PC-3 (cell line): ENCODE measurements at regions not wholly inside any gene's neighbourhood (a gene's known extent, or its start where the extent isn't known, plus 50 kb on each side); places are given as distances from the start of the nearest gene placed in this dataset.
A peak's percentile ranks its signal among the peaks of the same experiment; 100 is the strongest.

Source experiments
- ATAC-seq: fragments of 200-7000 bp; cut with Tn5 transposase; 2 replicates; pipeline ENCODE4 v1.9.1; 2020; ENCODE audit warnings: mild to moderate bottlenecking, moderate library complexity
- BruUV-seq: library from RNA; stranded (reverse); fragments of 400-500 nt; replicated peaks from 2 replicates; lab custom pipeline; 2021; lab: Mats Ljungman, UMichigan
- CTCF ChIA-PET: fragments of 300-600 bp; sonication (Branson Sonifier 250); formaldehyde crosslinking; loops from one replicate; lab custom pipeline; 2022; ENCODE audit warnings: antibody characterized with exemption; lab: Charles Lee
- POLR2A ChIA-PET: fragments of 300-600 bp; sonication (Branson Sonifier 250); formaldehyde crosslinking; loops from one replicate; lab custom pipeline; 2022; ENCODE audit warnings: antibody characterized with exemption; ENCODE audit not compliant: unreplicated experiment; lab: Charles Lee
- DNase-seq: peaks from one replicate; pipeline ENCODE4 v3.0.0-alpha.2; 2015
- H2AFZ ChIP-seq: fragments of 300-600 bp; sonication (generic); 2 replicates; pipeline ENCODE4 v1.6.0; 2016; ENCODE audit warnings: antibody characterized with exemption, low read length
- H3F3A ChIP-seq: fragments of 300-600 bp; sonication (generic); one replicate; pipeline ENCODE4 v1.6.0; 2017; ENCODE audit warnings: antibody characterized with exemption, low read length, control low read depth, mild to moderate bottlenecking; ENCODE audit not compliant: unreplicated experiment
- H3K27ac ChIP-seq: fragments of 300-600 bp; sonication (generic); 2 replicates; pipeline ENCODE4 v1.5.1; 2016; ENCODE audit warnings: mild to moderate bottlenecking, low read length
- H3K27me3 ChIP-seq: fragments of 300-600 bp; sonication (generic); 2 replicates; pipeline ENCODE4 v1.6.1; 2016; ENCODE audit warnings: low read length, mixed read lengths
- H3K36me3 ChIP-seq: fragments of 300-600 bp; sonication (generic); 2 replicates; pipeline ENCODE4 v1.6.1; 2016; ENCODE audit warnings: low read depth, mixed run types, low read length, mixed read lengths
- H3K4me1 ChIP-seq: fragments of 300-600 bp; sonication (generic); 2 replicates; pipeline ENCODE4 v1.5.1; 2016; ENCODE audit warnings: low read length; ENCODE audit not compliant: insufficient read depth
- H3K4me2 ChIP-seq: fragments of 300-600 bp; sonication (generic); 2 replicates; pipeline ENCODE4 v1.6.0; 2016; ENCODE audit warnings: low read length
- H3K4me3 ChIP-seq: fragments of 300-600 bp; sonication (generic); 2 replicates; pipeline ENCODE4 v1.5.1; 2016; ENCODE audit warnings: mild to moderate bottlenecking, low read length, mixed read lengths
- H3K79me2 ChIP-seq: fragments of 300-600 bp; sonication (generic); 2 replicates; pipeline ENCODE4 v1.6.1; 2017; ENCODE audit warnings: low read length, mixed read lengths
- H3K9ac ChIP-seq: fragments of 300-600 bp; sonication (generic); 2 replicates; pipeline ENCODE4 v1.6.0; 2016; ENCODE audit warnings: mild to moderate bottlenecking, low read length
- H3K9me2 ChIP-seq: fragments of 300-600 bp; sonication (generic); replicated peaks from 2 replicates; pipeline ENCODE4 v1.6.1; 2016; ENCODE audit warnings: mixed run types, low read length, mixed read lengths
- H3K9me3 ChIP-seq: fragments of 300-600 bp; sonication (generic); 2 replicates; pipeline ENCODE4 v1.6.1; 2016; ENCODE audit warnings: low read length, mixed read lengths
- H4K20me1 ChIP-seq: fragments of 300-600 bp; sonication (generic); 2 replicates; pipeline ENCODE4 v1.6.1; 2016; ENCODE audit warnings: low read length, mixed read lengths
- CTCF ChIP-seq: fragments of 300-600 bp; sonication (generic); conservative IDR thresholded peaks from 2 replicates; pipeline ENCODE4 v1.5.1; 2017; ENCODE audit warnings: antibody characterized with exemption, low read depth, mild to moderate bottlenecking, low read length
- EZH2 ChIP-seq: fragments of 300-600 bp; sonication (generic); IDR thresholded peaks from one replicate; pipeline ENCODE4 v1.6.1; 2017; ENCODE audit warnings: antibody characterized with exemption, mild to moderate bottlenecking, low read length; ENCODE audit not compliant: unreplicated experiment
- EZH2phosphoT487 ChIP-seq: fragments of 300-600 bp; sonication (generic); IDR thresholded peaks from 2 replicates; pipeline ENCODE4 v1.6.1; 2018; ENCODE audit warnings: mild to moderate bottlenecking, antibody characterized with exemption, low read length, borderline replicate concordance
- intact Hi-C: fragments of 100-400 bp; cut with micrococcal nuclease; formaldehyde crosslinking; loops from 2 replicates; pipeline ENCODE4 v1.9.0; 2023

GRCh38 chr12:89995870-89996269, 287.2 kb upstream of the ATP2B1 start:
- intact Hi-C loops = no loop called here
- no peak for TF ChIP-seq EZH2phosphoT487
- no peak for TF ChIP-seq EZH2
- no peak for TF ChIP-seq CTCF
- no TSS peak for BruUV-seq
- no peaks in the 10 kb centered on the region for H3K36me3 ChIP-seq
- H4K20me1 ChIP-seq = no peaks in the 10 kb centered on the region
- ATAC-seq = no peak
- no peaks in the 10 kb centered on the region for H3K9me3 ChIP-seq
- DNase-seq = no peak
- ChIA-PET POLR2A (no interaction called here), CTCF (no interaction called here)
- H3K27ac ChIP-seq = no peak overlapping the region
- H3K4me2 ChIP-seq = no peak overlapping the region
- no peaks in the 10 kb centered on the region for H3K79me2 ChIP-seq
- no peak overlapping the region for H3K9ac ChIP-seq
- no peaks in the 10 kb centered on the region for H3K9me2 ChIP-seq
- H3K4me3 ChIP-seq = no peak overlapping the region
- no peaks in the 10 kb centered on the region for H3K27me3 ChIP-seq
- no peaks in the 10 kb centered on the region for H3F3A ChIP-seq
- H3K4me1 ChIP-seq = no peaks in the 10 kb centered on the region
- no peak overlapping the region for H2AFZ ChIP-seq

GRCh38 chr12:89994911-89995310, 286.3 kb upstream of the ATP2B1 start:
- no peaks in the 10 kb centered on the region for H3K9me2 ChIP-seq
- no peaks in the 10 kb centered on the region for H3K79me2 ChIP-seq
- no peaks in the 10 kb centered on the region for H3K9me3 ChIP-seq
- no peak overlapping the region for H2AFZ ChIP-seq
- H3K4me2 ChIP-seq = no peak overlapping the region
- H3F3A ChIP-seq = no peaks in the 10 kb centered on the region
- POLR2A ChIA-PET = no interaction called here
- ATAC-seq (no peak), DNase-seq (no peak)
- no peaks in the 10 kb centered on the region for H3K27me3 ChIP-seq
- H3K27ac ChIP-seq = no peak overlapping the region
- no peak for TF ChIP-seq EZH2
- no peak for TF ChIP-seq CTCF
- TF ChIP-seq EZH2phosphoT487 = no peak
- H3K9ac ChIP-seq = no peak overlapping the region
- no peak overlapping the region for H3K4me3 ChIP-seq
- CTCF ChIA-PET = no interaction called here
- BruUV-seq = no TSS peak
- intact Hi-C loops = no loop called here
- no peaks in the 10 kb centered on the region for H3K36me3 ChIP-seq
- no peaks in the 10 kb centered on the region for H3K4me1 ChIP-seq
- no peaks in the 10 kb centered on the region for H4K20me1 ChIP-seq

- no peak for ATAC-seq
- no peak overlapping the region for H3K4me3 ChIP-seq
- H3K4me1 ChIP-seq = no peaks in the 10 kb centered on the region
- H3K27me3 ChIP-seq = no peaks in the 10 kb centered on the region
- no peaks in the 10 kb centered on the region for H3F3A ChIP-seq
- no peaks in the 10 kb centered on the region for H4K20me1 ChIP-seq
- ChIA-PET CTCF (no interaction called here), POLR2A (no interaction called here)
- H3K27ac ChIP-seq = no peak overlapping the region
- no peak overlapping the region for H3K9ac ChIP-seq
- DNase-seq = peak; percentile 7
- H3K9me3 ChIP-seq = no peaks in the 10 kb centered on the region
- no peak overlapping the region for H3K4me2 ChIP-seq
- no peak for TF ChIP-seq CTCF
- no peak for TF ChIP-seq EZH2
- TF ChIP-seq EZH2phosphoT487 = no peak
- H2AFZ ChIP-seq = no peak overlapping the region
- intact Hi-C loops = no loop called here
- H3K79me2 ChIP-seq = no peaks in the 10 kb centered on the region
- no TSS peak for BruUV-seq
- H3K9me2 ChIP-seq = no peaks in the 10 kb centered on the region
- H3K36me3 ChIP-seq = no peaks in the 10 kb centered on the region
These were observed 285.0 kb upstream of the ATP2B1 start for GRCh38 chr12:89993632-89994031.
